Pancreas (tissue), 10 donors: ENCODE measurements at regions not wholly inside any gene's neighbourhood (a gene's known extent, or its start where the extent isn't known, plus 50 kb on each side); places are given as distances from the start of the nearest gene placed in this dataset.
A peak's percentile ranks its signal among the peaks of the same experiment; 100 is the strongest.

ENCODE experiments used
- ATAC-seq, 4 donors: fragments of 200-7000 bp; cut with Tn5 transposase; one replicate each; pipeline versions ENCODE4 v1.8.0 to v1.9.1; 2020; ENCODE audit warnings: mild to moderate bottlenecking in 4 of 4, moderate library complexity in 4 of 4
- DNase-seq, 6 donors: peaks; one replicate each; pipeline ENCODE4 v3.0.0-alpha.2; 2020
- FAIRE-seq: peaks from 2 replicates; lab custom pipeline; 2012; peaks lifted over from hg19 to GRCh38; lab: Jason Lieb, UNC
- H3K27ac ChIP-seq, 4 donors: fragments of 200-600 bp; sonication (generic); 1 replicate in 3 of 4; 2 replicates in 1 of 4; pipeline versions ENCODE4 v1.5.0 to v1.8.0; 2020
- H3K27me3 ChIP-seq, 4 donors: fragments of 200-600 bp; one replicate each; pipeline ENCODE4 v1.8.0; 2021
- H3K36me3 ChIP-seq, 3 donors: fragments of 200-600 bp; sonication (generic) in 1 of 3; one replicate each; pipeline versions ENCODE4 v1.5.0 to v1.8.0; 2020 to 2021
- H3K4me1 ChIP-seq, 3 donors: fragments of 200-600 bp; one replicate each; pipeline ENCODE4 v1.8.0; 2021
- H3K4me3 ChIP-seq, 4 donors: fragments of 200-600 bp; sonication (generic) in 2 of 4; one replicate each; pipeline versions ENCODE4 v1.5.0 to v1.8.0; 2020 to 2021
- H3K9me3 ChIP-seq, 4 donors: fragments of 200-600 bp; one replicate each; pipeline ENCODE4 v1.8.0; 2021
- WGBS, 2 donors: extraction: QIAGEN DNeasy Blood & Tissue Kit; methylation state at CpG; one replicate each; pipeline ENCODE4 v1.1.7; 2013; 5-methylcytosine and 5-hydroxymethylcytosine counted together
- intact Hi-C, 3 donors: fragments of 100-400 bp; cut with DNase I; formaldehyde crosslinking; loops; one replicate each; pipeline versions ENCODE4 v1.11.1 to v1.14.2; 2022
- TF ChIP-seq, protein P1 (sequence below), 4 donors: fragments of 200-600 bp; sonication (generic) in 3 of 4; IDR thresholded peaks; one replicate each; pipeline versions ENCODE4 v1.5.0 to v1.8.0; 2021; ENCODE audit warnings: antibody characterized with exemption in 4 of 4
- donor health status: healthy with polysubstance abuse.
- donor health status: DM: no; HTN: no; CAD: no; lungs with moderate emphysema.
- donor health status: DM: no; HTN: no; CAD: no.
- donor health status: control.
- donor health status: control.
- donor health status: Bipolar disorder and iron deficiency.
- donor health status: DM: yes; HTN: yes; CAD: no.
- donor health status: DM: no; HTN: no; CAD: no.
- donor health status: DM: no; HTN: no; CAD: no.
- donor health status: DM: yes; HTN: yes; CAD: no.

DNA sequence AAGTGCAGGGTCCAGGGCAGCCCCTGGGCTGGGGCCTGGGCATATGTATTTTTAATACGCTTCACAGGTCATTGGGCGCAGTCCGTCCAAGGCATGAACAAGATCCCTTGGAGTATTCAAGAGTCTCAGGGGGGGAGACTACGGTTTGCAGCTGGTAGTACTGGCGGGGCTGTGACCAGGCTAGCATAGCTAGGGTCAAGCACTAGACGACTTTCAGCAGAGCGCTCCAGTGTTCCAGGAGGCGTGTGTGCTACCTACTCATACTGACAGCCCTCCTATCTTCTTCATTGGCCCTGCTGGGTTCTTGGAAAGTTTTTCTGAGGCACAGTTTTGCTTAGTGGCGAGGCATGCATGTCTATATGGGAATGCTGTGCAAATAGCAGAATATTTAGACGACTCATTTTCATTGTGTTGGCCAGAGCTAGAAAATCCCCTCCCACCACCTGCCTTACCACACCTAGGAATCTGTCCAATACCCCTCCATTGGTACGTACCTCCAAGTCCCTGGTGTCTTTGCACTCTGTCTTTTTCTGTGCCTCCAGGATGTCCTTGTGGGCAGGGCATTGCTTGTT is 68.2 kb downstream of the GLI2 start:
- 77 to 86% methylated on average over 11 of the region's 11 CpGs for WGBS, 2 donors
- Histone ChIP-seq H3K36me3 (no peaks in the 10 kb centered on the region), H3K27me3 (no peaks in the 10 kb centered on the region), H3K4me1 (no peaks in the 10 kb centered on the region), H3K9me3 (no peaks in the 10 kb centered on the region), H3K27ac (no peak overlapping the region), H3K4me3 (no peak overlapping the region)
- ATAC-seq, result no peak
- DNase-seq, result no peak
- TF ChIP-seq, protein P1, sequence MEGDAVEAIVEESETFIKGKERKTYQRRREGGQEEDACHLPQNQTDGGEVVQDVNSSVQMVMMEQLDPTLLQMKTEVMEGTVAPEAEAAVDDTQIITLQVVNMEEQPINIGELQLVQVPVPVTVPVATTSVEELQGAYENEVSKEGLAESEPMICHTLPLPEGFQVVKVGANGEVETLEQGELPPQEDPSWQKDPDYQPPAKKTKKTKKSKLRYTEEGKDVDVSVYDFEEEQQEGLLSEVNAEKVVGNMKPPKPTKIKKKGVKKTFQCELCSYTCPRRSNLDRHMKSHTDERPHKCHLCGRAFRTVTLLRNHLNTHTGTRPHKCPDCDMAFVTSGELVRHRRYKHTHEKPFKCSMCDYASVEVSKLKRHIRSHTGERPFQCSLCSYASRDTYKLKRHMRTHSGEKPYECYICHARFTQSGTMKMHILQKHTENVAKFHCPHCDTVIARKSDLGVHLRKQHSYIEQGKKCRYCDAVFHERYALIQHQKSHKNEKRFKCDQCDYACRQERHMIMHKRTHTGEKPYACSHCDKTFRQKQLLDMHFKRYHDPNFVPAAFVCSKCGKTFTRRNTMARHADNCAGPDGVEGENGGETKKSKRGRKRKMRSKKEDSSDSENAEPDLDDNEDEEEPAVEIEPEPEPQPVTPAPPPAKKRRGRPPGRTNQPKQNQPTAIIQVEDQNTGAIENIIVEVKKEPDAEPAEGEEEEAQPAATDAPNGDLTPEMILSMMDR (IDR thresholded peaks at IDR 0.05), result no peak
- intact Hi-C loops, result no loop called here
- FAIRE-seq, result no peak

DNA sequence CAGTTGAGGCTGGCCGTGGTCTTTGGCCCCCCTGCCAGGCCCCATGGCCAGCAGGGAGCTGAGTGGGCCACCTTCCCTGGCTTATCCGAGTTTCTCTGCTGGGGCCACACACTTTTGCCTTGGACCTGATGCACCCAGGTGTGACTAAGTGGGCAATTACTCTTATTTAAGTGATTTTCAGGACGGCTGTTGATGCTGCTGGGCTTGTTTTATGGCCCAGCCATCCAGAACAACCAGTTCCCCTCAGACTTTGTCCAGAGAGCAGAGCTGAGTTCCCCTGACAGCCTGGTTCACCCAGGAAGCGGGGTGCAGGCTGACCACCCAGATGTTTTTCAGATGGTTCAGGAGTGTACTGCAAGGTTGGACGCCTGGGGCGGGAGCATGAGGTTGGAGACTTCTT is 68.8 kb downstream of the GLI2 start:
- Histone ChIP-seq H3K27me3 (no peaks in the 10 kb centered on the region), H3K9me3 (no peaks in the 10 kb centered on the region), H3K27ac (no peak overlapping the region), H3K36me3 (no peaks in the 10 kb centered on the region), H3K4me1 (no peaks in the 10 kb centered on the region), H3K4me3 (no peak overlapping the region)
- no peak for ATAC-seq
- FAIRE-seq, result no peak
- 71 to 75% methylated on average over 6 of the region's 6 CpGs for WGBS, 2 donors
- TF ChIP-seq, protein P1 (IDR thresholded peaks at IDR 0.05), result no peak
- peak in 1 of 6 donors; percentile 25 for DNase-seq
- intact Hi-C loops, result no loop called here

DNA sequence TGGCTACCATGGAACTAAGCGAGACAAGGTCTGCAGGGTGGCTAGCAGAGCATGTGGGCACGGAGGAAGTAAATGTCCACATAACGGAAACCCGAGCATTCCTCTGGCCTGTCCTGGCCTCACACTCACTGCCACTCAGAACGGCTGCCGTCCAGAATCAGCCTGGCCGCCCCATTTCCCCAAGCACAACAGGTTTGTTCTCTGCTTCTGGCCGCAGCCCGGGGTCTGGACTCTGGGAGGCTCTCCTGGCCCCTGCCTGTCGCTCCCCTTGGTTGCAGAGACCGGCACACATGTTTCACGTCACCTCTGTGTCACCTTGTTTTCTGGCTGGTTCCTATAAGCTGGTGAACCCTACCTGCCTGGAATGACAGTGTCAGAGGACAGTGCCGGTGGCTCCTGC is 69.3 kb downstream of the GLI2 start:
- ATAC-seq (no peak), DNase-seq (peak in 1 of 6 donors; percentile 25), FAIRE-seq (no peak)
- Histone ChIP-seq H3K27ac (no peak overlapping the region), H3K9me3 (no peaks in the 10 kb centered on the region), H3K4me3 (no peak overlapping the region), H3K4me1 (no peaks in the 10 kb centered on the region), H3K36me3 (no peaks in the 10 kb centered on the region), H3K27me3 (no peaks in the 10 kb centered on the region)
- TF ChIP-seq, protein P1 (IDR thresholded peaks at IDR 0.05), result no peak
- WGBS, 2 donors, result 85 to 93% methylated on average over 13 of the region's 13 CpGs
- intact Hi-C loops, result no loop called here

DNA sequence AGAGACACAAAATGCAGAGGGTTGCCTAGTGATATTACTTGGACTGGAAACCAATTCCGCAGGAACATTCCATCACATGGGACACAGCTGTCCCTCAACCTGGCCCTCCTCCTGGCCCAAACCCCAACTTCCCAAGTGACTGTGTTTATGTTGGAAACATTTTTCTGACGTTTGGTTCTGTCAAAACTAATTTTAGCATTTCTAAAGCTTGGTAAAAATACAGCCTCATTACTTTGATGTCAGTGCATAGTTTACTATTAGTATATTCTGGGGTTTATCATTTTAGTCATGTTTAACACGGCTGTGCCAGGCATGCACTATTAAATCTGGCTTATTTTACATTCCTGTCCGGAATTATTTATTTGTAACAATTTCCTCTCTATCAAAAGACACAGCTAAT is 69.9 kb downstream of the GLI2 start:
- Histone ChIP-seq H3K4me3 (no peak overlapping the region), H3K36me3 (no peaks in the 10 kb centered on the region), H3K27me3 (no peaks in the 10 kb centered on the region), H3K27ac (no peak overlapping the region), H3K9me3 (no peaks in the 10 kb centered on the region), H3K4me1 (no peaks in the 10 kb centered on the region)
- no peak for DNase-seq
- ATAC-seq, result no peak
- WGBS, 2 donors, result 65 to 67% methylated on average over 4 of the region's 4 CpGs
- FAIRE-seq, result peak; percentile 75
- intact Hi-C loops, result no loop called here
- TF ChIP-seq, protein P1 (IDR thresholded peaks at IDR 0.05), result no peak

DNA sequence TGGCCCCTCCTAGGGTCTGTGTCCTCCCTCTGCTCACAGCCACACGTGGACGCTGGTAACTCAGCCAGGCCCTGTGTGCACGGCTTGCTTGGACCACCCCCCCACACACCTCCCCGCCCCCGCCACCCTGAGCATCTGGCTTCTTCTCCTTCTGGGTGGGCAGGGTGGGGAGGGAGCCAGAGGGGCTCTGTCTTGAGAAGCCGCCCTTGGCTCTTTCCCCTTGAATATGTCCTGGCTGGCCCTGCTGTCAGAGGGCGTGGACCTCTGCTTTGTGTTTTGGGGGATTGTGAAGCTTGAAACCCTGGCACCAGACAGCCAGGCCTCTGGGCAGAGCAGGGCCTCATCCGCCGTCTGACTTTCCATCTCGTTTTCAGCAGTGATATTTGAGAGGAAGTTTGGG is 72.1 kb downstream of the GLI2 start:
- WGBS, 2 donors, result 81 to 86% methylated on average over 10 of the region's 10 CpGs
- no peaks in the 10 kb centered on the region for H3K27me3 ChIP-seq
- intact Hi-C loops, result no loop called here
- ATAC-seq, result no peak
- TF ChIP-seq, protein P1 (IDR thresholded peaks at IDR 0.05), result no peak
- DNase-seq, result peak in 1 of 6 donors; percentile 28
- H3K9me3 ChIP-seq, result no peaks in the 10 kb centered on the region
- no peak overlapping the region for H3K27ac ChIP-seq
- no peak for FAIRE-seq
- H3K4me3 ChIP-seq, result no peak overlapping the region
- no peaks in the 10 kb centered on the region for H3K4me1 ChIP-seq
- no peaks in the 10 kb centered on the region for H3K36me3 ChIP-seq
